Keratinocyte (primary cell): ENCODE measurements at regions not wholly inside any gene's neighbourhood (a gene's known extent, or its start where the extent isn't known, plus 50 kb on each side); places are given as distances from the start of the nearest gene placed in this dataset.

Source experiments
- DNase-seq: peaks from one replicate; pipeline ENCODE4 v3.0.0-alpha.2; 2011; ENCODE audit warnings: low read depth, missing footprints, low spot score
- FAIRE-seq: peaks from 2 replicates; lab custom pipeline; 2011; peaks lifted over from hg19 to GRCh38; lab: Jason Lieb, UNC
- H2AFZ ChIP-seq: 2 replicates; pipeline ENCODE4 v1.6.0; 2012; ENCODE audit warnings: low read length, control low read depth, inconsistent platforms; ENCODE audit not compliant: control insufficient read depth
- H3K27ac ChIP-seq: 2 replicates; pipeline ENCODE4 v1.5.1; 2011; ENCODE audit warnings: low read length; ENCODE audit not compliant: control insufficient read depth, insufficient read depth
- H3K27me3 ChIP-seq: 3 replicates; pipeline ENCODE4 v1.6.0; 2011; ENCODE audit warnings: low read length; ENCODE audit not compliant: control insufficient read depth, insufficient read depth; ENCODE audit errors: extremely low read depth
- H3K36me3 ChIP-seq, 2 experiments: 2 replicates in 1 of 2; 3 replicates in 1 of 2; pipeline ENCODE4 v1.5.1; 2011; ENCODE audit warnings: low read length in 2 of 2, mild to moderate bottlenecking in 1 of 2; ENCODE audit not compliant: control insufficient read depth in 2 of 2, insufficient read depth in 2 of 2; ENCODE audit errors: extremely low read depth in 1 of 2
- H3K4me1 ChIP-seq: 3 replicates; pipeline ENCODE4 v1.5.1; 2011; ENCODE audit warnings: low read length; ENCODE audit not compliant: control insufficient read depth, insufficient read depth; ENCODE audit errors: extremely low read depth
- H3K4me2 ChIP-seq: 3 replicates; pipeline ENCODE4 v1.6.0; 2011; ENCODE audit warnings: low read depth, low read length; ENCODE audit not compliant: control insufficient read depth, insufficient read depth; ENCODE audit errors: extremely low read depth
- H3K4me3 ChIP-seq, 3 experiments: fragments of 200-600 bp in 1 of 3; sonication (generic) in 1 of 3; 2 replicates in 2 of 3; 3 replicates in 1 of 3; pipeline ENCODE4 v1.5.1; 2011 to 2016; ENCODE audit warnings: low read length in 3 of 3, mild to moderate bottlenecking in 3 of 3, control low read depth in 2 of 3, inconsistent platforms in 1 of 3, low read depth in 1 of 3, mixed read lengths in 1 of 3, mixed run types in 1 of 3, moderate library complexity in 1 of 3; ENCODE audit not compliant: control insufficient read depth in 2 of 3, insufficient read depth in 2 of 3; ENCODE audit errors: extremely low read depth in 1 of 3
- H3K79me2 ChIP-seq: 2 replicates; pipeline ENCODE4 v1.6.0; 2012; ENCODE audit warnings: low read length; ENCODE audit not compliant: control insufficient read depth, insufficient read depth
- H3K9ac ChIP-seq: 3 replicates; pipeline ENCODE4 v1.6.0; 2011; ENCODE audit warnings: low read length; ENCODE audit not compliant: control insufficient read depth, insufficient read depth; ENCODE audit errors: extremely low read depth
- H3K9me1 ChIP-seq: 3 replicates; pipeline ENCODE4 v1.6.0; 2011; ENCODE audit warnings: low read length; ENCODE audit not compliant: control insufficient read depth, insufficient read depth; ENCODE audit errors: extremely low read depth
- H3K9me3 ChIP-seq: 2 replicates; pipeline ENCODE4 v1.5.1; 2012; ENCODE audit warnings: low read depth, low read length; ENCODE audit not compliant: control insufficient read depth
- H4K20me1 ChIP-seq: 3 replicates; pipeline ENCODE4 v1.6.0; 2011; ENCODE audit warnings: low read length; ENCODE audit not compliant: control insufficient read depth, insufficient read depth; ENCODE audit errors: extremely low read depth
- EZH2 ChIP-seq: IDR thresholded peaks from one replicate; pipeline ENCODE4 v1.6.1; 2012; ENCODE audit warnings: inconsistent platforms, mild to moderate bottlenecking, low read length, moderate library complexity
- dilution Hi-C: fragments of 300-500 bp; cut with MboI; formaldehyde crosslinking; loops from one replicate; pipeline ENCODE4 v1.7.0; 2020; ENCODE audit warnings: low sequenced_read_pairs; ENCODE audit not compliant: extremely low pct_ligation_motif_present
- TF ChIP-seq, protein P1 (sequence below), 3 experiments: IDR thresholded peaks in 1 of 3; conservative IDR thresholded peaks in 1 of 3; optimal IDR thresholded peaks in 1 of 3; 2 replicates in 2 of 3; 3 replicates in 1 of 3; pipeline versions ENCODE3 to v1.5.1; 2011; ENCODE audit warnings: low read length in 3 of 3, mild to moderate bottlenecking in 3 of 3, moderate library complexity in 2 of 3, control low read depth in 1 of 3, inconsistent platforms in 1 of 3; ENCODE audit not compliant: insufficient read depth in 2 of 3; ENCODE audit errors: extremely low read depth in 1 of 3

GRCh38 chr12:41893491-41893890 lies 251.2 kb downstream of the GXYLT1 start:
- Histone ChIP-seq H3K4me1 (no peaks in the 10 kb centered on the region), H3K9ac (no peak overlapping the region), H3K79me2 (no peaks in the 10 kb centered on the region), H3K27me3 (no peaks in the 10 kb centered on the region), H3K4me2 (no peak overlapping the region), H3K9me3 (no peaks in the 10 kb centered on the region), H3K4me3 (no peak overlapping the region), H3K9me1 (no peaks in the 10 kb centered on the region), H4K20me1 (no peaks in the 10 kb centered on the region), H3K27ac (no peak overlapping the region), H2AFZ (no peak overlapping the region), H3K36me3 (no peaks in the 10 kb centered on the region)
- no peak for FAIRE-seq
- dilution Hi-C loops, result no loop called here
- no peak for DNase-seq
- no peak for TF ChIP-seq EZH2
- TF ChIP-seq, protein P1, sequence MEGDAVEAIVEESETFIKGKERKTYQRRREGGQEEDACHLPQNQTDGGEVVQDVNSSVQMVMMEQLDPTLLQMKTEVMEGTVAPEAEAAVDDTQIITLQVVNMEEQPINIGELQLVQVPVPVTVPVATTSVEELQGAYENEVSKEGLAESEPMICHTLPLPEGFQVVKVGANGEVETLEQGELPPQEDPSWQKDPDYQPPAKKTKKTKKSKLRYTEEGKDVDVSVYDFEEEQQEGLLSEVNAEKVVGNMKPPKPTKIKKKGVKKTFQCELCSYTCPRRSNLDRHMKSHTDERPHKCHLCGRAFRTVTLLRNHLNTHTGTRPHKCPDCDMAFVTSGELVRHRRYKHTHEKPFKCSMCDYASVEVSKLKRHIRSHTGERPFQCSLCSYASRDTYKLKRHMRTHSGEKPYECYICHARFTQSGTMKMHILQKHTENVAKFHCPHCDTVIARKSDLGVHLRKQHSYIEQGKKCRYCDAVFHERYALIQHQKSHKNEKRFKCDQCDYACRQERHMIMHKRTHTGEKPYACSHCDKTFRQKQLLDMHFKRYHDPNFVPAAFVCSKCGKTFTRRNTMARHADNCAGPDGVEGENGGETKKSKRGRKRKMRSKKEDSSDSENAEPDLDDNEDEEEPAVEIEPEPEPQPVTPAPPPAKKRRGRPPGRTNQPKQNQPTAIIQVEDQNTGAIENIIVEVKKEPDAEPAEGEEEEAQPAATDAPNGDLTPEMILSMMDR (optimal IDR thresholded peaks at IDR 0.05 in 1 of 3, IDR thresholded peaks at IDR 0.05 in 1 of 3, conservative IDR thresholded peaks at IDR 0.05 in 1 of 3; ENCODE audit: extremely low read depth in 1 of 3, insufficient read depth in 2 of 3, low read length in 3 of 3), result no peak

- FAIRE-seq (no peak), DNase-seq (no peak)
- H3K27me3 ChIP-seq, result no peaks in the 10 kb centered on the region
- no peaks in the 10 kb centered on the region for H3K9me1 ChIP-seq
- H3K4me2 ChIP-seq, result no peak overlapping the region
- dilution Hi-C loops, result no loop called here
- no peaks in the 10 kb centered on the region for H3K79me2 ChIP-seq
- TF ChIP-seq, protein P1 (optimal IDR thresholded peaks at IDR 0.05 in 1 of 3, IDR thresholded peaks at IDR 0.05 in 1 of 3, conservative IDR thresholded peaks at IDR 0.05 in 1 of 3; ENCODE audit: extremely low read depth in 1 of 3, insufficient read depth in 2 of 3, low read length in 3 of 3), result no peak
- TF ChIP-seq EZH2, result no peak
- H2AFZ ChIP-seq, result no peak overlapping the region
- no peaks in the 10 kb centered on the region for H3K9me3 ChIP-seq
- no peaks in the 10 kb centered on the region for H3K36me3 ChIP-seq
- no peak overlapping the region for H3K27ac ChIP-seq
- H3K4me3 ChIP-seq, result no peak overlapping the region
- no peaks in the 10 kb centered on the region for H4K20me1 ChIP-seq
- H3K9ac ChIP-seq, result no peak overlapping the region
- no peaks in the 10 kb centered on the region for H3K4me1 ChIP-seq
These were observed 252.4 kb downstream of the GXYLT1 start for GRCh38 chr12:41892302-41892701.
